Stimulated activated naive CD8-positive, alpha-beta T cell treated with anti-CD3 and anti-CD28 coated beads, Interleukin-15, amount 100 ng/mL, for 72 hours (primary cell): ENCODE measurements at regions not wholly inside any gene's neighbourhood (a gene's known extent, or its start where the extent isn't known, plus 50 kb on each side); places are given as distances from the start of the nearest gene placed in this dataset.
"Not testable (repeated sequence)": the region's sequence is repeated elsewhere in the genome, so short reads cannot be mapped to it uniquely, and the experiment has no call there.

ENCODE experiments used
- ATAC-seq: fragments of 150-1000 bp; cut with Tn5 transposase; 2 replicates; pipeline ENCODE4 v1.10.0; 2021; ENCODE audit warnings: mild to moderate bottlenecking, moderate library complexity
- DNase-seq, 2 donors: peaks; one replicate each; pipeline ENCODE4 v3.0.0; 2021 to 2022
- H3K27ac Mint-ChIP-seq, 2 donors: one replicate each; pipeline ENCODE4 v1.8.0; 2022; ENCODE audit warnings: mild to moderate bottlenecking in 2 of 2, mixed read lengths in 2 of 2, moderate library complexity in 2 of 2
- H3K27me3 Mint-ChIP-seq: one replicate; pipeline ENCODE4 v1.8.0; 2022; ENCODE audit warnings: mixed read lengths
- H3K4me1 Mint-ChIP-seq: one replicate; pipeline ENCODE4 v1.8.0; 2022; ENCODE audit warnings: mild to moderate bottlenecking, mixed read lengths
- H3K4me3 Mint-ChIP-seq, 2 donors: one replicate each; pipeline ENCODE4 v1.8.0; 2022; ENCODE audit warnings: mild to moderate bottlenecking in 2 of 2, mixed read lengths in 2 of 2, moderate library complexity in 1 of 2
- H3K9me3 Mint-ChIP-seq, 2 donors: one replicate each; pipeline ENCODE4 v1.8.0; 2022; ENCODE audit warnings: mixed read lengths in 2 of 2

- DNase-seq = no peak
- Mint-ChIP-seq H3K9me3 (no peaks in the 10 kb centered on the region), H3K4me1 (no peaks in the 10 kb centered on the region), H3K27ac (no peak overlapping the region), H3K4me3 (no peak overlapping the region), H3K27me3 (no peaks in the 10 kb centered on the region)
- ATAC-seq = no peak
Measured at GRCh38 chr15:91356083-91356482, 256.0 kb downstream of the SV2B start.

GRCh38 chr15:91357011-91357410 is 257.0 kb downstream of the SV2B start:
- Mint-ChIP-seq H3K4me3 (no peak overlapping the region), H3K27ac (no peak overlapping the region), H3K4me1 (no peaks in the 10 kb centered on the region), H3K9me3 (no peaks in the 10 kb centered on the region), H3K27me3 (no peaks in the 10 kb centered on the region)
- DNase-seq = no peak
- ATAC-seq = no peak

GRCh38 chr15:91357486-91357885 is 257.4 kb downstream of the SV2B start:
- no peak overlapping the region for H3K27ac Mint-ChIP-seq
- DNase-seq (no peak), ATAC-seq (no peak)
- H3K4me1 Mint-ChIP-seq = no peaks in the 10 kb centered on the region
- no peak overlapping the region for H3K4me3 Mint-ChIP-seq
- no peaks in the 10 kb centered on the region for H3K9me3 Mint-ChIP-seq
- H3K27me3 Mint-ChIP-seq = no peaks in the 10 kb centered on the region

GRCh38 chr15:91358405-91358804 is 258.3 kb downstream of the SV2B start:
- H3K9me3 Mint-ChIP-seq = no peaks in the 10 kb centered on the region
- H3K4me3 Mint-ChIP-seq = no peak overlapping the region
- no peak for DNase-seq
- H3K27me3 Mint-ChIP-seq = no peaks in the 10 kb centered on the region
- no peak overlapping the region for H3K27ac Mint-ChIP-seq
- H3K4me1 Mint-ChIP-seq = no peaks in the 10 kb centered on the region
- no peak for ATAC-seq

GRCh38 chr15:91361696-91362095 is 261.6 kb downstream of the SV2B start:
- not testable (repeated sequence) for DNase-seq, H3K4me1 Mint-ChIP-seq, ATAC-seq, H3K27me3 Mint-ChIP-seq, H3K4me3 Mint-ChIP-seq
- Mint-ChIP-seq H3K27ac (peak overlapping the region in 1 of 2 donors; percentile 52), H3K9me3 (peaks cover 10 to 19% of the 10 kb centered on the region in 2 donors)

GRCh38 chr15:91366111-91366510 is 266.1 kb downstream of the SV2B start:
- Mint-ChIP-seq H3K9me3 (peaks cover 12 to 19% of the 10 kb centered on the region in 2 donors), H3K27me3 (no peaks in the 10 kb centered on the region), H3K4me3 (no peak overlapping the region), H3K27ac (no peak overlapping the region), H3K4me1 (peaks cover 14% of the 10 kb centered on the region)
- DNase-seq = no peak
- no peak for ATAC-seq

- DNase-seq (no peak), ATAC-seq (no peak)
- Mint-ChIP-seq H3K27ac (no peak overlapping the region), H3K4me3 (no peak overlapping the region), H3K27me3 (no peaks in the 10 kb centered on the region), H3K4me1 (peaks cover 17% of the 10 kb centered on the region), H3K9me3 (peaks cover 16 to 19% of the 10 kb centered on the region in 2 donors)
Measured at GRCh38 chr15:91368611-91369010, 268.6 kb downstream of the SV2B start.

GRCh38 chr15:91369823-91370222 is 269.8 kb downstream of the SV2B start:
- ATAC-seq = no peak

GRCh38 chr15:91371345-91371744 is 271.3 kb downstream of the SV2B start:
- not testable (repeated sequence) for H3K4me3 Mint-ChIP-seq, ATAC-seq, DNase-seq, H3K27me3 Mint-ChIP-seq, H3K27ac Mint-ChIP-seq, H3K9me3 Mint-ChIP-seq
- peaks cover 17% of the 10 kb centered on the region for H3K4me1 Mint-ChIP-seq

More at GRCh38 chr15:91369823-91370222, 269.8 kb downstream of the SV2B start:
- Mint-ChIP-seq H3K9me3 (peaks cover 16 to 19% of the 10 kb centered on the region in 2 donors), H3K4me1 (peaks cover 17% of the 10 kb centered on the region), H3K4me3 (no peak overlapping the region), H3K27ac (no peak overlapping the region), H3K27me3 (no peaks in the 10 kb centered on the region)
- no peak for DNase-seq

GRCh38 chr15:91374336-91374735 is 274.3 kb downstream of the SV2B start:
- DNase-seq = no peak
- H3K27me3 Mint-ChIP-seq = no peaks in the 10 kb centered on the region
- H3K27ac Mint-ChIP-seq = no peak overlapping the region
- peaks cover 17% of the 10 kb centered on the region for H3K4me1 Mint-ChIP-seq
- no peak overlapping the region for H3K4me3 Mint-ChIP-seq
- ATAC-seq = no peak
- peaks cover 0 to 6% of the 10 kb centered on the region in 2 donors for H3K9me3 Mint-ChIP-seq

GRCh38 chr15:91376038-91376437 is 276.0 kb downstream of the SV2B start:
- no peak for ATAC-seq
- Mint-ChIP-seq H3K9me3 (peaks cover 0 to 8% of the 10 kb centered on the region in 2 donors), H3K4me3 (no peak overlapping the region), H3K4me1 (peaks cover 4% of the 10 kb centered on the region), H3K27me3 (no peaks in the 10 kb centered on the region), H3K27ac (no peak overlapping the region)
- no peak for DNase-seq

GRCh38 chr15:91380114-91380513 is 280.1 kb downstream of the SV2B start:
- Mint-ChIP-seq H3K27ac (no peak overlapping the region), H3K27me3 (no peaks in the 10 kb centered on the region), H3K9me3 (peaks cover 0 to 4% of the 10 kb centered on the region in 2 donors), H3K4me3 (no peak overlapping the region), H3K4me1 (peaks cover 4% of the 10 kb centered on the region)
- ATAC-seq = no peak
- no peak for DNase-seq

- no peak overlapping the region for H3K4me3 Mint-ChIP-seq
- ATAC-seq (no peak), DNase-seq (no peak)
- H3K27me3 Mint-ChIP-seq = no peaks in the 10 kb centered on the region
- H3K4me1 Mint-ChIP-seq = peaks cover 4% of the 10 kb centered on the region
- H3K9me3 Mint-ChIP-seq = peaks cover 0 to 4% of the 10 kb centered on the region in 2 donors
- H3K27ac Mint-ChIP-seq = no peak overlapping the region
Measured at GRCh38 chr15:91383532-91383931, 283.5 kb downstream of the SV2B start.

GRCh38 chr15:91384189-91384730 is 284.2 kb downstream of the SV2B start:
- no peak for ATAC-seq
- Mint-ChIP-seq H3K9me3 (peaks cover 0 to 4% of the 10 kb centered on the region in 2 donors), H3K27ac (no peak overlapping the region), H3K4me3 (no peak overlapping the region), H3K4me1 (peaks cover 4% of the 10 kb centered on the region), H3K27me3 (no peaks in the 10 kb centered on the region)
- no peak for DNase-seq

- Mint-ChIP-seq H3K27ac (no peak overlapping the region), H3K27me3 (no peaks in the 10 kb centered on the region), H3K4me3 (no peak overlapping the region), H3K9me3 (peaks cover 0 to 4% of the 10 kb centered on the region in 2 donors), H3K4me1 (peaks cover 4% of the 10 kb centered on the region)
- no peak for ATAC-seq
- no peak for DNase-seq
Measured at GRCh38 chr15:91385311-91385710, 285.3 kb downstream of the SV2B start.

- Mint-ChIP-seq H3K27me3 (peaks cover 8% of the 10 kb centered on the region), H3K4me3 (no peak overlapping the region), H3K9me3 (peaks cover 0 to 5% of the 10 kb centered on the region in 2 donors), H3K27ac (no peak overlapping the region), H3K4me1 (no peaks in the 10 kb centered on the region)
- ATAC-seq (no peak), DNase-seq (no peak)
Measured at GRCh38 chr15:91393186-91393585, 293.1 kb downstream of the SV2B start.

- no peak overlapping the region for H3K4me3 Mint-ChIP-seq
- no peaks in the 10 kb centered on the region for H3K4me1 Mint-ChIP-seq
Measured at GRCh38 chr15:91400481-91400880, 300.4 kb downstream of the SV2B start.

More at GRCh38 chr15:91400481-91400880, 300.4 kb downstream of the SV2B start:
- DNase-seq (no peak), ATAC-seq (no peak)
- no peak overlapping the region for H3K27ac Mint-ChIP-seq
- H3K9me3 Mint-ChIP-seq = peaks cover 0 to 5% of the 10 kb centered on the region in 2 donors
- H3K27me3 Mint-ChIP-seq = no peaks in the 10 kb centered on the region
